A549 (cell line): ENCODE measurements at regions not wholly inside any gene's neighbourhood (a gene's known extent, or its start where the extent isn't known, plus 50 kb on each side); places are given as distances from the start of the nearest gene placed in this dataset.

Experiments used
- CBX2 ChIP-seq: fragments of 200-600 bp; sonication (generic); IDR thresholded peaks from 2 replicates; pipeline ENCODE4 v1.6.1; 2016; ENCODE audit warnings: low read depth, mild to moderate bottlenecking, borderline replicate concordance
- CEBPB ChIP-seq, 2 experiments: fragments of >200 bp in 1 of 2; sonication (Bioruptor Twin) in 1 of 2; formaldehyde crosslinking in 1 of 2; IDR thresholded peaks; 2 replicates each; pipeline ENCODE4 v1.6.1; 2012 to 2016
- JUNB ChIP-seq: fragments of >200 bp; sonication (Bioruptor Twin); formaldehyde crosslinking; IDR thresholded peaks from 2 replicates; pipeline ENCODE4 v1.6.1; 2016
- MAFK ChIP-seq: fragments of 450-650 bp; IDR thresholded peaks from 2 replicates; pipeline ENCODE4 v1.6.1; 2014; ENCODE audit not compliant: partially characterized antibody
- PHF8 ChIP-seq: fragments of 200-600 bp; sonication (generic); IDR thresholded peaks from 2 replicates; pipeline ENCODE4 v1.6.1; 2016; ENCODE audit warnings: low read depth, mild to moderate bottlenecking, antibody characterized with exemption, moderate library complexity, borderline replicate concordance
- POLR2A ChIP-seq: IDR thresholded peaks from 2 replicates; pipeline ENCODE4 v1.6.1; 2012; ENCODE audit warnings: mild to moderate bottlenecking, low read length
- RFX5 ChIP-seq: fragments of 450-650 bp; IDR thresholded peaks from 2 replicates; pipeline ENCODE4 v1.7.1; 2014; ENCODE audit warnings: antibody characterized with exemption, mild to moderate bottlenecking, moderate library complexity
- RNF2 ChIP-seq: fragments of 200-600 bp; sonication (generic); IDR thresholded peaks from 2 replicates; pipeline ENCODE4 v1.6.1; 2016; ENCODE audit warnings: low read depth, mild to moderate bottlenecking, antibody characterized with exemption, moderate library complexity, borderline replicate concordance
- ZFP36 ChIP-seq: fragments of 450-650 bp; IDR thresholded peaks from 2 replicates; pipeline ENCODE4 v1.6.1; 2014; ENCODE audit warnings: borderline replicate concordance; ENCODE audit not compliant: partially characterized antibody
- ZSCAN20 ChIP-seq: fragments of 250-450 bp; sonication (Bioruptor Pico); IDR thresholded peaks from 2 replicates; pipeline ENCODE4 v1.8.0; 2022; ENCODE audit warnings: mild to moderate bottlenecking, moderate library complexity
- TF ChIP-seq, protein P1 (sequence below): IDR thresholded peaks from 2 replicates; pipeline ENCODE4 v1.6.1; 2012
- TF ChIP-seq, protein P2 (sequence below): fragments of >200 bp; sonication (Bioruptor Twin); formaldehyde crosslinking; IDR thresholded peaks from 3 replicates; pipeline ENCODE4 v1.5.1; 2016
- TF ChIP-seq, protein P3 (sequence below): fragments of 150-350 bp; IDR thresholded peaks from 2 replicates; pipeline ENCODE4 v1.6.1; 2014; ENCODE audit warnings: low read depth, mild to moderate bottlenecking, low read length

DNA sequence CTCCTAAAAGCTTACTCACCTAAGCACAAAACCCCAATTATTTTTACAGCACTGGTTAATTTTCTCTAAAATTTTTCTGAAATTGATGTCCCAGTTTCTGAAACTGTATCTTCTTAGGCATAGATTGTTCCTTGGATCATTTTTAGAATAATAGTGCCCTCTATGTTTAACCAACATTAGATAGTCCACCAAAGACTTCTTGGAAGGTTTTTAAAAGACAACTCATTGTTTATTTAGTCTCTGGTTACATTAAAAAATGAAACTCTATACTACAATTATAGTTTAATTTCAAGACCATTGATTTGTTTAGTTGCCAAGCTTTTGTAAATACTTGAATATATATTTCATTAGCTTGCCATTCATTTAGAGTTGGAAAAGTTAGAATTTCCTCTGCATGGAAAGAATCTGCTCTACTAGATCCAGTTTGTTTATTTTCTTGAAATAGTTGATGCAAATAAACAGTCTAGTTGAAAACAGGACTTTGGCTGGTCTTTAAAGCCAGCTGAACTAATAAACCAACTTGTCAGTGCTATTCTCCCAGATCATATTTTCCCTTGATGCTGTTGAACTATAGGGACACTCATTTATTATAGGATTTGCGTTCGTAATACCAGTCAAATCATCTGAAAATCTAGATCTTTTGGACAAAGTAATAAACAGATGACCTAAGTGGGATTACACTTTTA lies 990.5 kb downstream of the TLE1 start:
- TF ChIP-seq RFX5 (no peak), POLR2A (no peak), JUNB (no peak), RNF2 (no peak), CEBPB (IDR thresholded peaks at IDR 0.05) (no peak), ZSCAN20 (CRISPR knock-in tag) (no peak), MAFK (no peak), PHF8 (no peak), ZFP36 (no peak), CBX2 (no peak)
- TF ChIP-seq, protein P1, sequence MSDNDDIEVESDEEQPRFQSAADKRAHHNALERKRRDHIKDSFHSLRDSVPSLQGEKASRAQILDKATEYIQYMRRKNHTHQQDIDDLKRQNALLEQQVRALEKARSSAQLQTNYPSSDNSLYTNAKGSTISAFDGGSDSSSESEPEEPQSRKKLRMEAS, result no peak
- TF ChIP-seq, protein P2, sequence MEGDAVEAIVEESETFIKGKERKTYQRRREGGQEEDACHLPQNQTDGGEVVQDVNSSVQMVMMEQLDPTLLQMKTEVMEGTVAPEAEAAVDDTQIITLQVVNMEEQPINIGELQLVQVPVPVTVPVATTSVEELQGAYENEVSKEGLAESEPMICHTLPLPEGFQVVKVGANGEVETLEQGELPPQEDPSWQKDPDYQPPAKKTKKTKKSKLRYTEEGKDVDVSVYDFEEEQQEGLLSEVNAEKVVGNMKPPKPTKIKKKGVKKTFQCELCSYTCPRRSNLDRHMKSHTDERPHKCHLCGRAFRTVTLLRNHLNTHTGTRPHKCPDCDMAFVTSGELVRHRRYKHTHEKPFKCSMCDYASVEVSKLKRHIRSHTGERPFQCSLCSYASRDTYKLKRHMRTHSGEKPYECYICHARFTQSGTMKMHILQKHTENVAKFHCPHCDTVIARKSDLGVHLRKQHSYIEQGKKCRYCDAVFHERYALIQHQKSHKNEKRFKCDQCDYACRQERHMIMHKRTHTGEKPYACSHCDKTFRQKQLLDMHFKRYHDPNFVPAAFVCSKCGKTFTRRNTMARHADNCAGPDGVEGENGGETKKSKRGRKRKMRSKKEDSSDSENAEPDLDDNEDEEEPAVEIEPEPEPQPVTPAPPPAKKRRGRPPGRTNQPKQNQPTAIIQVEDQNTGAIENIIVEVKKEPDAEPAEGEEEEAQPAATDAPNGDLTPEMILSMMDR, result no peak
- TF ChIP-seq, protein P3, sequence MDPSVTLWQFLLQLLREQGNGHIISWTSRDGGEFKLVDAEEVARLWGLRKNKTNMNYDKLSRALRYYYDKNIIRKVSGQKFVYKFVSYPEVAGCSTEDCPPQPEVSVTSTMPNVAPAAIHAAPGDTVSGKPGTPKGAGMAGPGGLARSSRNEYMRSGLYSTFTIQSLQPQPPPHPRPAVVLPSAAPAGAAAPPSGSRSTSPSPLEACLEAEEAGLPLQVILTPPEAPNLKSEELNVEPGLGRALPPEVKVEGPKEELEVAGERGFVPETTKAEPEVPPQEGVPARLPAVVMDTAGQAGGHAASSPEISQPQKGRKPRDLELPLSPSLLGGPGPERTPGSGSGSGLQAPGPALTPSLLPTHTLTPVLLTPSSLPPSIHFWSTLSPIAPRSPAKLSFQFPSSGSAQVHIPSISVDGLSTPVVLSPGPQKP, result no peak
